Islet precursor cell (in vitro differentiated cells): ENCODE measurements at regions not wholly inside any gene's neighbourhood (a gene's known extent, or its start where the extent isn't known, plus 50 kb on each side); places are given as distances from the start of the nearest gene placed in this dataset.
"Not testable (repeated sequence)": the region's sequence is repeated elsewhere in the genome, so short reads cannot be mapped to it uniquely, and the experiment has no call there.

Experiments
- DNase-seq: peaks from one replicate; pipeline ENCODE4 v3.0.0-alpha.2; 2018

DNA sequence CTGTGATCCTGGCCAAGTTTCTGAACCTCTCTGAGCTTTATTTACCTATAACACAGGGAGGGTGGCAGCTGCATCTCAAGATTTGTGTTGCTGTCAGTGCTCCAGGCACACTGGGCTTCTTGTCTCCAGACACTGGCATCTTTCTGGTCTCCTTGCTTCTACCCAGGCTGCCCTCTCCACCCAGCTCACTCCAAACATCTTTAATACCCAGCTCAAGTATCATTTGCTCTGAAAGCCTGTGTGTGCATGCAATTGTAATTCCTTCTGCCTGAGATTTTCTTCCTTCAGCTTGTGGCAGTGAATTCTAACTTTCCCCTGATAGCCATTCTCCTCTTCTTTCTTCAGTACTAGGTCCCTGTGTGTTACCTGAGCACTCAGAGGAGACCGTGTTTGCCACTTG, 50.7 kb upstream of the USP7 start:
- no peak for DNase-seq

DNA sequence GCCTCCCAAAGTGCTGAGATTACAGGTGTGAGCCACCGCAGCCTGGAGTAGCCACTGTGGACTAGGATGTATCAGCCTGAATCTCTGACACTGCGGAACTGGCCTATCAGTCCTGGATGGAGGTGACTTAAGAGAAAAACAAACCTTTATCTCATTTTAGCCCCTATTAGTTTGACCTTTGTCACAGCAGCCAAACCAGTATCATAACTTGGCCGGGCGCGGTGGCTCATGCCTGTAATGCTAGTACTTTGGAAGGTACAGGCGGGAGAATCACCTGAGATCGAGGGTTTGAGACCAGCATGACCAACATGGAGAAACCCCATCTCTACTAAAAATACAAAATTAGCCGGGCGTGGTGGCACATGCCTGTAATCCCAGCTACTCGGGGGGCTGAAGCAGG, 51.8 kb upstream of the USP7 start:
- no peak for DNase-seq

DNA sequence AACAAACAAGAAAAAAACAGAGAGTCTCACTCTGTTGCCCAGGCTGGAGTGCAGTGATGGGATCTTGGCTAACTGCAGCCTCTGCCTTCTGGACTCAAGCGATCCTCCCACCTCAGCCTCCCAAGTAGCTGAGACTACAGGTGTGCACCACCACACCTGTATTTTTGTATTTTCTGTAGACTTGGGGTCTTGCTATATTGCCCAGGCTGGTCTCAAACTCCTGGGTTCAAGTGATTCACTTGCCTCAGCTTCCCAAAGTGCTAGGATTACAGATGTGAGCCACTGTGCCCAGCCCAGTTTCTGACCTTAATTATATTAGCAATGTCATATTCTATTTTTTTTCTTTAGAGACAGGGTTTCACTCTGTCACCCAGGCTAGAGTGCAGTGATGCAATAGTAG, 52.3 kb upstream of the USP7 start:
- DNase-seq, result not testable (repeated sequence)

DNA sequence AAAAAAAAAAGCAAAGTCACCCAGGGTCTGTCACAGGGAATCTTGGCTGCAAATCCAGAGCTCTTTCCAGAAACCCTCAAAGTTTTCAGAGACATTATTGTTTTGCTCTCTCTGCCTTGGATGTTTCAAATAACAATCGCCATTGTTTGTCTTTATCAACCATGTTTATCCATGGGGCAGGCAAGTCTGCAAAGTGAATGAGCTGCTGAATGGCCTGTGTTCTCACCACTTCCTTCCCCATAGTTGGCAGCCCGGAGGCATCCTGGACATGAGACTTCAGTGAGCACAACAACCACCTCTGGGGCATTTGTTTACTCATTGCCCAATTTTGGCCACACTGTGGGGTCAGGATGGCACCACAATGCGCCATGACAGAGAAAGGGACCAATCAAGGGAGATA, 53.1 kb upstream of the USP7 start:
- DNase-seq, result no peak

DNA sequence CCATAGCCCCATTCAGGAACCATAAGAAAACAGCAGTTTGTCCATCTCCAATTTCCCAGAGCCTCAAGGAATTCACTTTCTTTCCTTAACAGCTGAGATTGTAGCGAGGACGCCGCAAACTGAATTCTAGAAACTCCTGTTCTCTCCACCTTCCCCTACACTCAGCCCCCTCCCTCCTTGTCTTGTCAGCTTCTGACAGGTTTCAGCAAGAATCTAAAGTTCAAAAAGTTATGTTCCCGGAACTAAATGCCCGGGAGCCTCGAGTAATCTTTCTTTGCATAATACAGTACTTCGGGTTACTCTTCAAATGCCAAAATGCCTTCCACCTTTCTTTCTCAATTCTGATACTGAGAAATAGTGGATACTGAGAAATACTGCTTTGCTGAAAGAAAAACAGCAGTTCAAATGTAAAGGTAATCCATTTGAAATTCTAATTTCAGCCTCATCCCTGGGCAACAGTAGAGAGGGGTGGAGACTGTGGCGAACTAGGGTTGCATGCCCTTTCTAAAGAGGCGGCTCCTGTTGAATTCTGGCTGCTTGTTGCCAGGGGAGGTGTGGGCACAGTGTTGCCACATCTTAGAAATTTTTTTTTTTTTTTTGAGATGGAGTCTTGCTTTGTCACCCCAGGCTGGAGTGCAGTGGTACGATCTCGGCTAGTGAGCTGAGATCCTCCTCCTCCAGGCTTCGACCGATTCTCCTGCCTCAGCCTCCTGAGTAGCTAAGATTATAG, 63.5 kb upstream of the USP7 start:
- DNase-seq, result no peak

DNA sequence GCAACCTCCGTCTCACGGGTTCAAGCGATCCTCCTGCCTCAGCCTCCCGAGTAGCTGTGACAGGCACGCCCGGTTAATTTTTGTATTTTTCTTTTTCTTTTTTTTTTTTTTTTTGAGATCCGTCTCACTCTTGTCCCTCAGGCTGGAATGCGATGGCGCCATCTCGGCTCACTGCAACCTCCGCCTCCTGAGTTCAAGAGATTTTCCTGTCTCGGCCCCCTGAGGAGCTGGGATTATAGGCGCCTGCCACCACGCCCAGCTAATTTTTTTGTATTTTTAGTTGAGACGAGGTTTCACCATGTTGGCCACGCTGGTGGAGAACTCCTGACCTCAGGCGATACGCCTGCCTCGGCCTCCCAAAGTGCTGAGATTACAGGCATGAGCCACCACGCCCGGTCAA, 63.0 kb upstream of the HAPSTR1 start:
- DNase-seq, result not testable (repeated sequence)

DNA sequence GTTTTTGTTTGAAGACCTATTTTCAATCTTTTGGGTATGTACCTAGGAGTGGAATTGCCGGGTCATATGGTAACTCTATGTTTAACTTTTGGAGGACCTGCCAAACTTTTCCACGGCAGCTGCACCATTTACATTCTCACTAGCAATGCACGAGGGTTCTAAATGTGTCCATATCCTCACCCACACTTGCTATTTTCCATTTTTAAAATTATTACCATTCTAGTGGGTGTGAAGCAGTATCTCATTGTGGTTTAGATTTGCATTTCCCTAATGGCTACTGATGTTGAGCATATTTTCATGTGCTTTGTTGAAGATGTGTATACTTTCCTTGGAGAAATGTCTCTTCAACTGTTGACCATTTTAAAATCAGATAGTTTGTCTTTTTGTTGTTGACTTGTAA, 60.3 kb upstream of the HAPSTR1 start:
- no peak for DNase-seq

DNA sequence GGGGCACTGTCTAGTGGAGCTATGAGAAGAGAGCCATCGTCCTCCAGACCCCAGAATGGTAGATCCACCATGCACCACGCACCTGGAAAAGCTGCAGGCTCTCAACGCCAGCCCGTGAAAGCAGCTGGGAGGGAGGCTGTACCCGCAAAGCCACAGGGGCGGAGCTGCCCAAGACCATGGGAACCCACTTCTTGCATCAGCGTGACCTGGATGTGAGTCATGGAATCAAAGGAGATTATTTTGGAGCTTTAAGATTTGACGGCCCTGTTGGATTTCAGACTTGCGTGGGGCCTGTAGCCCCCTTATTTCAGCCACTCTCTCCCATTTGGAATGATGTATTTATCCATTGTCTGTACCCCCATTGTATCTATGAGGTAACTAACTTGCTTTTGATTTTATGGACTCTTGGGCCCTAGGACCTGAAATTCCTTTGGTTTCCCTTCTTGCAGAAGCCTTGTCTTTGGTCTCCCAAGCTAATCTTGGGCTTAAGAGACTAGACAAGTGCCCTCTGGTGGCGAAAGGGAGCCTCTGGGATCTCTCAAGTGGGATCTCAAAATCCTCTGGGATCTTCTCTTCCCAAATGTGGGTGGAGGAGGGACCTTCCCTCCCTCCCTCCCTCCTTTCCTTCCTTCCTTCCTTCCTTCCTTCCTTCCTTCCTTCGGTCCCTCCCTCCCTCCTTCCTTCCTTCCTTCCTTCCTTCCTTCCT, 58.2 kb upstream of the HAPSTR1 start:
- DNase-seq, result peak; percentile 71

DNA sequence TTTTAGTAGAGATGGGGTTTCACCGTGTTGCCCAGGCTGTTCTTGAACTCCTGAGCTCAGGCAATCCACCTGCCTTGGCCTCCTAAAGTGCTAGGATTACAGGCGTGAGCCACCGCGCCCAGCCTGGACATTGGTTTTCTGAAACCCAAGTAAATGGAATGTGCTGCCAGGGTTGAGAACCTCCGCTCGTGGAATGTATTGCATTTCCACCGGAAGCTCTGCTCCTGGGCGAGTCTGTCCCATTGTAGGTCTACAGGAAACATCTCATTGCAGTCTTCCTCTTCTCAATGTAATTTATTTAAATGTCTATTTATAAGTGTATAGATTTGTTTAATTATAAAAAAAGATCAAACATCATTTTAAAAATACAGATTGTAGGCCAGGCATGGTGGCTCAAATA, 57.4 kb upstream of the HAPSTR1 start:
- DNase-seq, result no peak

DNA sequence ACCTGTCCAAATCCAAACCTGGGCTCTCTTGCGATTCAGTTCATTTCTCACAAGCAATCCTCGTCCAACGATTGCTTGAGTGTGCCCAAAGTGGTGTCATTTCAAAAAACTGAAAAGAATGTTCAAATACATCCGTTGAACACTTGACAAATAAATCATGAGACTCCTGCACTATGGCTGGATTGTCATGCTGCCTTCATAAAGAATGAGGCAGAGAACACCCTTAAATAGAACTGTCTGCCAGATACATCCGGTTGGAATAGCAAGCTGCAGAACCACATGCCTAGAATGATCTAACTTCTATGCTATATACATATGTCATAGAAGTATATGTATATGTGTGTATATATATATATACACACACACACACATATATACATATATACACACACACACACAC, 55.4 kb upstream of the HAPSTR1 start:
- DNase-seq, result no peak

DNA sequence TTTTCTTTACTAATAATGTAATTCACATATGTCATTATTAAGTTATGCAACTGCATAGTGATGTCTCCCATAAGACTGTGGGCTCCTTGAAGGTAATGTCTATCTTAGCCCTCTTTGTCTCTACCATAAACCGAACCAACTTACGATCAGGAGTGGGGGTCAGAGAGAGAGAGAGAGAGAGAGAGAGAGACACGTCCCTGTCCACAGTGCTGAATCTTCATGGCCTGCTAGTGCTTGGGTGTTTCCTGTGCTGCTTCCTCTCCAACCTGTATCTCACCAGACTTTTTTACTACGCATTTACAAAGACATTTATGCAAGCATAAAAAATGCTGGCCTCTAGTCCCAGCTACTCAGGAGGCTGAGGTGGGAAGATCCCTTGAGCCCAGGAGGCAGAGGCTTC, 52.2 kb upstream of the HAPSTR1 start:
- DNase-seq, result no peak

DNA sequence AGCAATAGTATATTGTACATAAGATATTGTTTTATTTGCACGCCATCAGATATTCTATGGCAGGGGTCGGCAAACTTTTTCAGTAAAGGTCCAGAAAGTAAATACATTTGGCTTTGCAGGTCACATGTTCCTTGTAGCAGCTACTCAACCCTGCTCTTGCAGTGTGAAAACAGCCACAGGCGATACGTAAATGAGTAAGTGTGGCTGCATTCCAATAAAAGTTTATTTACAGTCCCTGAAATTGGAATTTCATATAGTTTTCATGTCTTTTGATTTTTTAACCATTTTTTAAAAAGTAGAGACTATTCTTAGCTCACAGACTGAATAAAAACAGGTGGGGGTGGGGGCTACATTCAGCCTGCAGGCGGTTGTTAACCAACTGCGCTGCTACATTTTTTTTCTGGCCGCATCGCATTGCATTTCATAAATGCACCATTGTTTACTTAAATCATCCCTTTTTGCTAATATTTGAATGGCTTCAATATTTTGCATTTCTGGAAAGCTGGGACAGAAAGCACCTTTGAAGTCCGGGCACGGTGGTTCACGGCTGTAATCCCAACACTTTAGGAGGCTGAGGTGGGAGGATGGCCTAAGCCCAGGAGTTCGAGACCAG, 50.5 kb upstream of the HAPSTR1 start:
- DNase-seq, result no peak
